H1 (cell line): ENCODE measurements at regions not wholly inside any gene's neighbourhood (a gene's known extent, or its start where the extent isn't known, plus 50 kb on each side); places are given as distances from the start of the nearest gene placed in this dataset.
"Not testable (repeated sequence)": the region's sequence is repeated elsewhere in the genome, so short reads cannot be mapped to it uniquely, and the experiment has no call there.

Experiments used
- ATF3 ChIP-seq: IDR thresholded peaks from 2 replicates; pipeline ENCODE4 v1.6.1; 2011; ENCODE audit warnings: low read depth, mild to moderate bottlenecking, low read length; ENCODE audit not compliant: insufficient read depth
- CREB1 ChIP-seq: IDR thresholded peaks from 2 replicates; pipeline ENCODE4 v1.6.1; 2012; ENCODE audit warnings: inconsistent platforms
- CTCF ChIP-seq, 3 experiments: IDR thresholded peaks; 1 replicate in 2 of 3; 2 replicates in 1 of 3; pipeline versions ENCODE4 v1.5.1 to v1.6.1; 2011; ENCODE audit warnings: low read length in 3 of 3, mild to moderate bottlenecking in 3 of 3, inconsistent platforms in 2 of 3, low read depth in 1 of 3, moderate library complexity in 1 of 3; ENCODE audit not compliant: insufficient read depth in 1 of 3; ENCODE audit errors: control extremely low read depth in 1 of 3
- EZH2 ChIP-seq: fragments of 200-600 bp; sonication (generic); IDR thresholded peaks from 2 replicates; pipeline ENCODE4 v1.7.1; 2012; ENCODE audit warnings: low read depth, mild to moderate bottlenecking, moderate library complexity, low read length, inconsistent platforms; ENCODE audit not compliant: severe bottlenecking
- GABPA ChIP-seq: IDR thresholded peaks from 2 replicates; pipeline ENCODE4 v1.6.1; 2011; ENCODE audit warnings: mild to moderate bottlenecking, low read length, moderate library complexity, borderline replicate concordance; ENCODE audit not compliant: insufficient read depth
- PHF8 ChIP-seq: fragments of 200-600 bp; sonication (generic); conservative IDR thresholded peaks from 2 replicates; pipeline ENCODE4 v1.7.1; 2012; ENCODE audit warnings: low read depth, mild to moderate bottlenecking, inconsistent platforms, low read length, moderate library complexity
- POLR2A ChIP-seq, 2 experiments: IDR thresholded peaks; 1 replicate in 1 of 2; 2 replicates in 1 of 2; pipeline ENCODE4 v1.6.1; 2011; ENCODE audit warnings: low read depth in 2 of 2, low read length in 2 of 2, mild to moderate bottlenecking in 2 of 2; ENCODE audit errors: control extremely low read depth in 1 of 2
- RAD21 ChIP-seq, 2 experiments: IDR thresholded peaks in 1 of 2; conservative IDR thresholded peaks in 1 of 2; 2 replicates each; pipeline ENCODE4 v1.6.1; 2011; ENCODE audit warnings: low read depth in 2 of 2, low read length in 2 of 2, improper control_type of control experiment in 1 of 2, inconsistent platforms in 1 of 2, mild to moderate bottlenecking in 1 of 2, moderate library complexity in 1 of 2
- RBBP5 ChIP-seq: IDR thresholded peaks from 2 replicates; pipeline ENCODE4 v1.7.1; 2012; ENCODE audit warnings: low read depth, mild to moderate bottlenecking, inconsistent platforms, low read length, moderate library complexity, borderline replicate concordance
- SIN3A ChIP-seq, 2 experiments: IDR thresholded peaks in 1 of 2; conservative IDR thresholded peaks in 1 of 2; 2 replicates each; pipeline ENCODE4 v1.6.1; 2011 to 2012; ENCODE audit warnings: low read length in 2 of 2, improper control_type of control experiment in 1 of 2, low read depth in 1 of 2, mild to moderate bottlenecking in 1 of 2
- SRF ChIP-seq: IDR thresholded peaks from 2 replicates; pipeline ENCODE4 v1.6.1; 2011; ENCODE audit warnings: mild to moderate bottlenecking, low read depth, low read length, moderate library complexity
- USF2 ChIP-seq: IDR thresholded peaks from 2 replicates; pipeline ENCODE4 v1.6.1; 2011; ENCODE audit warnings: low read length, improper control_type of control experiment

GRCh38 chrX:110520652-110521051, 162.0 kb downstream of the RTL9 start:
- not testable (repeated sequence) for TF ChIP-seq CTCF (IDR thresholded peaks at IDR 0.05; ENCODE audit: control extremely low read depth in 1 of 3, insufficient read depth in 1 of 3, low read depth in 1 of 3, low read length in 3 of 3); EZH2; GABPA; CREB1; RBBP5; SIN3A (conservative IDR thresholded peaks at IDR 0.05 in 1 of 2, IDR thresholded peaks at IDR 0.05 in 1 of 2; ENCODE audit: low read depth in 1 of 2, low read length in 2 of 2); USF2; RAD21 (IDR thresholded peaks at IDR 0.05 in 1 of 2, conservative IDR thresholded peaks at IDR 0.05 in 1 of 2; ENCODE audit: low read depth in 2 of 2, low read length in 2 of 2); ATF3; POLR2A (IDR thresholded peaks at IDR 0.05; ENCODE audit: control extremely low read depth in 1 of 2, low read depth in 2 of 2, low read length in 2 of 2); SRF; PHF8
